Sigmoid colon (tissue), 4 donors: ENCODE measurements at regions not wholly inside any gene's neighbourhood (a gene's known extent, or its start where the extent isn't known, plus 50 kb on each side); places are given as distances from the start of the nearest gene placed in this dataset.

Experiments
- CTCF ChIP-seq, 4 experiments: fragments of 450-650 bp in 3 of 4; fragments of 200-600 bp in 1 of 4; IDR thresholded peaks; one replicate each; pipeline ENCODE4 v1.5.1; 2016 to 2019; ENCODE audit warnings: antibody characterized with exemption in 4 of 4, mild to moderate bottlenecking in 3 of 4, moderate library complexity in 2 of 4
- EP300 ChIP-seq, 4 donors: sonication (generic); formaldehyde crosslinking; IDR thresholded peaks; one replicate each; pipeline ENCODE4 v1.6.1; 2017; ENCODE audit warnings: antibody characterized with exemption in 4 of 4
- POLR2A ChIP-seq, 2 donors: fragments of 450-650 bp; IDR thresholded peaks; one replicate each; pipeline ENCODE4 v1.6.1; 2016; ENCODE audit warnings: antibody characterized with exemption in 2 of 2, mild to moderate bottlenecking in 2 of 2, moderate library complexity in 2 of 2

GRCh38 chr11:36763187-36763586 lies 165.2 kb upstream of the RAG2 start:
- TF ChIP-seq CTCF (IDR thresholded peaks at IDR 0.05) (no peak), POLR2A (IDR thresholded peaks at IDR 0.05) (no peak), EP300 (IDR thresholded peaks at IDR 0.05) (no peak)
